ENCODE measurements at regions not wholly inside any gene's neighbourhood (a gene's known extent, or its start where the extent isn't known, plus 50 kb on each side); places are given as distances from the start of the nearest gene placed in this dataset.

DNA sequence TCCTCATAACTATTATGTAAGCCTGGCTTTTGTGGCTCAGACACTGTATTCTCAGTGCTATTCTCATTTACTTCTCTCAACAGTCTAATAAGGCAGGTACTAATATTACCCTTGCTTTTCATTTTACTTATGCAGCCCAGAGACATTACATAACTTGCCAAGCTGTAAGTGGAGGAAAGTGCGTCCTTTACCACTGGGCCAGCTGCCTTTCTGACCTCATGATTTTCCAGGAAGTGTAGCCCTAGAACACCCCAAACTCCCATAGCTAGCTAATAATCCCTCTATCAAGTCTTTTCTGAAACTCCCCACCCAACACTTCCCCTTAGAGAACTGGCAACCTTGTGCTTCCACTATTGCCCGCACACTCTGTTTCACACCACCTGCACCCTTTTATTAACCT, 192.9 kb upstream of the HMHB1 start:
- TF ChIP-seq, protein P1, sequence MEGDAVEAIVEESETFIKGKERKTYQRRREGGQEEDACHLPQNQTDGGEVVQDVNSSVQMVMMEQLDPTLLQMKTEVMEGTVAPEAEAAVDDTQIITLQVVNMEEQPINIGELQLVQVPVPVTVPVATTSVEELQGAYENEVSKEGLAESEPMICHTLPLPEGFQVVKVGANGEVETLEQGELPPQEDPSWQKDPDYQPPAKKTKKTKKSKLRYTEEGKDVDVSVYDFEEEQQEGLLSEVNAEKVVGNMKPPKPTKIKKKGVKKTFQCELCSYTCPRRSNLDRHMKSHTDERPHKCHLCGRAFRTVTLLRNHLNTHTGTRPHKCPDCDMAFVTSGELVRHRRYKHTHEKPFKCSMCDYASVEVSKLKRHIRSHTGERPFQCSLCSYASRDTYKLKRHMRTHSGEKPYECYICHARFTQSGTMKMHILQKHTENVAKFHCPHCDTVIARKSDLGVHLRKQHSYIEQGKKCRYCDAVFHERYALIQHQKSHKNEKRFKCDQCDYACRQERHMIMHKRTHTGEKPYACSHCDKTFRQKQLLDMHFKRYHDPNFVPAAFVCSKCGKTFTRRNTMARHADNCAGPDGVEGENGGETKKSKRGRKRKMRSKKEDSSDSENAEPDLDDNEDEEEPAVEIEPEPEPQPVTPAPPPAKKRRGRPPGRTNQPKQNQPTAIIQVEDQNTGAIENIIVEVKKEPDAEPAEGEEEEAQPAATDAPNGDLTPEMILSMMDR (IDR thresholded peaks at IDR 0.05; ENCODE audit: poor library complexity) = no peak
- TF ChIP-seq EZH2phosphoT487 (IDR thresholded peaks at IDR 0.05; ENCODE audit: low read depth, severe bottlenecking, unreplicated experiment) = no peak

Measured in hepatocyte (in vitro differentiated cells).